HG03280 (cell line): ENCODE measurements at regions not wholly inside any gene's neighbourhood (a gene's known extent, or its start where the extent isn't known, plus 50 kb on each side); places are given as distances from the start of the nearest gene placed in this dataset.

Experiments used
- ATAC-seq: cut with Tn5 transposase; IDR thresholded peaks from one replicate; pipeline ENCODE4 v1.9.1; 2021; ENCODE audit warnings: mild to moderate bottlenecking, moderate library complexity; ENCODE audit not compliant: unreplicated experiment

DNA sequence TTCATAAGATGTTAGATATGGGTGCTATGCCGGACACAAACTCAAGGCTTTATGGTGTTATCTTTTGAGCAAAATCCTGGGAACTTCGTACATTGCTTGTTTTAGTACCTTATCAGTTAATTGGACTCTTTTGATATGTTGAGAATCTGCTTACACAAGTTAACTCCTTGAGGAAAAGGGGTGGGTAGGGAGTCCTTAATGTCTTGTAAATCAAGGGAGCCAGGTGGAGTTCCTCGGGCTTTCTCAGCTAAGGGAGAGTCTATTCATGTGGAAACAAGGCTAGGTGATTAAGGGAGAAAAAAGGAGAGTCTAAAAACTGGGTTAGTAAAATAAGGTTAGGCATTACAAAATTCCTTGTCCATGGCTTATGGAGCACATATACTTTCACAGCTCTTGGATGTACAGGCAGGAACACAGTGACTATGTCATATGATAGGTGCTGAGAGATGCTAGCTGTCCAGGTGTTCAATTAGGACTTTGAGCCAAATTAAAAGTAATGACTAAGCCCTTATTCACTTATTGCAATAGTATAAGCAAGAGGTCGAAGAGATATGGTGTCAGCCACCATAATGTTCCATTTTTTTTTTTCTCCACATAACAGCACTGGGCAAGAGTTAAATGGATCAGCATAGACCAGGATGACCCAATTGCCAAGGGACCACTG lies 59.5 kb upstream of the DYNAP start:
- ATAC-seq = no peak

DNA sequence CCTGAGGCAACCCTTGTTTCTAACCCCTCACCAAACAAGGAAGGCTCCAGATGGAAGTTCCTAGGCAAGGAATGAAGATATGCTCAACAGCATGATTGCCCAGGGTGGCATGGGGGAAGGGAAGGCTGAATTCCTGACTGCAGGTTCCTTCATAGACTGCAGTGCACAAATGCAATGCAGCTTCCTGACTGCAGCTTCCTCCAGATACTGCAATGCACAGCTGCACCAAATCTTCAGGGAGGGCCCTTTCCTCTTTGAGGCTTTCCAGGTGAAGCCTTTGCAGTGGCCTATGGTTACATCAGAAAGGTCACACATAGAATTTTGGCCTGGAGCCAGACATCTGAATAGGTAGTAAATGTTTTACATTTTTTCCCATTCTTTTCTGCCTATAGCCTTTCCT lies 58.8 kb upstream of the DYNAP start:
- no peak for ATAC-seq

DNA sequence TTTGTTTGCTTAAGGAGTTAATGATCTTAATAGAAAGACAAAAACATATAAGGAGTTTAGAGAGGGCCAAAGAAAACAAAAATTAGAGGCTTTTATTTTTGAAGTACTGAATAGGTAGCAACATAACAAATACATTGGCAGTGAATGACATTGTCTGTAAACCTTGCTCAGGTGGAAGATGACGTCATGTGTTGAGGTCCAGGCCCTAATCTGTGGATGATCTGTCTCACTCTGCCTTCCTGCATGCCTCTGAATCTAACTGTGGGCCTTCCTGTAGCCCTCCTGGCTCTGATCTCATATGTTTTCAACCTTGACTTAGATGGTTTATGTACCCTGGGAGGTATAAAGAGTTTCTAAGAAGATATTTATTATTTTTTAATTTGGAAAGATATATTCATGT lies 58.1 kb upstream of the DYNAP start:
- no peak for ATAC-seq
